SH-SY5Y (cell line): ENCODE measurements at regions not wholly inside any gene's neighbourhood (a gene's known extent, or its start where the extent isn't known, plus 50 kb on each side); places are given as distances from the start of the nearest gene placed in this dataset.

Experiments used
- GATA2 ChIP-seq: IDR thresholded peaks from 2 replicates; pipeline ENCODE4 v1.6.1; 2011; ENCODE audit warnings: mild to moderate bottlenecking, low read depth, low read length
- GATA3 ChIP-seq: IDR thresholded peaks from 2 replicates; pipeline ENCODE4 v1.6.1; 2011; ENCODE audit warnings: low read depth, mild to moderate bottlenecking, low read length, moderate library complexity

GRCh38 chr9:23160491-23160890, 665.5 kb downstream of the ELAVL2 start:
- no peak for TF ChIP-seq GATA3
- TF ChIP-seq GATA2: no peak
